Right kidney (tissue), 1 donor: ENCODE measurements at regions not wholly inside any gene's neighbourhood (a gene's known extent, or its start where the extent isn't known, plus 50 kb on each side); places are given as distances from the start of the nearest gene placed in this dataset.
"Not testable (repeated sequence)": the region's sequence is repeated elsewhere in the genome, so short reads cannot be mapped to it uniquely, and the experiment has no call there.

Source experiments
- DNase-seq: peaks from one replicate; pipeline ENCODE4 v3.0.0-alpha.2; 2016

- not testable (repeated sequence) for DNase-seq
These were observed 745.4 kb downstream of the GRXCR1 start for GRCh38 chr4:43637893-43638292.

- DNase-seq, result no peak
These were observed 759.5 kb downstream of the GRXCR1 start for GRCh38 chr4:43651991-43652390.

- not testable (repeated sequence) for DNase-seq
These were observed 767.0 kb downstream of the GRXCR1 start for GRCh38 chr4:43659547-43659946.

- not testable (repeated sequence) for DNase-seq
These were observed 776.2 kb downstream of the KCTD8 start for GRCh38 chr4:43672265-43672885.

- no peak for DNase-seq
These were observed 768.2 kb downstream of the KCTD8 start for GRCh38 chr4:43680421-43680820.

- no peak for DNase-seq
These were observed 766.1 kb downstream of the KCTD8 start for GRCh38 chr4:43682551-43682950.

GRCh38 chr4:43690116-43690515 lies 758.5 kb downstream of the KCTD8 start:
- no peak for DNase-seq

- DNase-seq, result no peak
These were observed 754.7 kb downstream of the KCTD8 start for GRCh38 chr4:43693876-43694275.

- DNase-seq, result no peak
These were observed 739.2 kb downstream of the KCTD8 start for GRCh38 chr4:43709443-43709842.

- no peak for DNase-seq
These were observed 731.8 kb downstream of the KCTD8 start for GRCh38 chr4:43716721-43717395.

GRCh38 chr4:43718369-43718768 lies 730.2 kb downstream of the KCTD8 start:
- no peak for DNase-seq

- no peak for DNase-seq
These were observed 715.7 kb downstream of the KCTD8 start for GRCh38 chr4:43732829-43733426.

GRCh38 chr4:43742083-43742482 lies 706.5 kb downstream of the KCTD8 start:
- DNase-seq, result no peak

- DNase-seq, result no peak
These were observed 694.0 kb downstream of the KCTD8 start for GRCh38 chr4:43754566-43754965.

- no peak for DNase-seq
These were observed 691.5 kb downstream of the KCTD8 start for GRCh38 chr4:43757147-43757546.

- no peak for DNase-seq
These were observed 689.8 kb downstream of the KCTD8 start for GRCh38 chr4:43758836-43759235.

- DNase-seq, result no peak
These were observed 685.5 kb downstream of the KCTD8 start for GRCh38 chr4:43763029-43763610.

- DNase-seq, result no peak
These were observed 683.1 kb downstream of the KCTD8 start for GRCh38 chr4:43765514-43765913.

GRCh38 chr4:43766648-43767047 lies 682.0 kb downstream of the KCTD8 start:
- no peak for DNase-seq

- no peak for DNase-seq
These were observed 672.2 kb downstream of the KCTD8 start for GRCh38 chr4:43776371-43776770.

GRCh38 chr4:43778187-43778915 lies 670.3 kb downstream of the KCTD8 start:
- no peak for DNase-seq

- DNase-seq, result no peak
These were observed 667.5 kb downstream of the KCTD8 start for GRCh38 chr4:43781125-43781524.

- DNase-seq, result no peak
These were observed 666.2 kb downstream of the KCTD8 start for GRCh38 chr4:43782391-43782790.
